Lung (tissue), 11 donors: ENCODE measurements at regions not wholly inside any gene's neighbourhood (a gene's known extent, or its start where the extent isn't known, plus 50 kb on each side); places are given as distances from the start of the nearest gene placed in this dataset.
"Not testable (repeated sequence)": the region's sequence is repeated elsewhere in the genome, so short reads cannot be mapped to it uniquely, and the experiment has no call there.

Experiments used
- ATAC-seq: fragments of 200-7000 bp; cut with Tn5 transposase; one replicate; pipeline ENCODE4 v1.9.1; 2020; ENCODE audit warnings: moderate number of reproducible peaks; ENCODE audit not compliant: insufficient read depth, low FRiP score
- DNase-seq, 3 donors: peaks; one replicate each; pipeline ENCODE4 v3.0.0-alpha.2; 2013 to 2017
- H3K27ac ChIP-seq, 2 donors: one replicate each; pipeline ENCODE4 v1.5.1; 2013; ENCODE audit warnings: mild to moderate bottlenecking in 2 of 2, moderate library complexity in 2 of 2, control low read depth in 1 of 2, inconsistent platforms in 1 of 2, low read depth in 1 of 2, low read length in 1 of 2
- H3K27me3 ChIP-seq, 3 donors: one replicate each; pipeline ENCODE4 v1.5.1; 2013; ENCODE audit warnings: low read length in 2 of 3; ENCODE audit not compliant: control insufficient read depth in 3 of 3, insufficient read depth in 3 of 3
- H3K36me3 ChIP-seq, 4 donors: one replicate each; pipeline ENCODE4 v1.5.1; 2013; ENCODE audit warnings: low read length in 4 of 4, mild to moderate bottlenecking in 1 of 4, moderate library complexity in 1 of 4; ENCODE audit not compliant: control insufficient read depth in 4 of 4, insufficient read depth in 4 of 4
- H3K4me1 ChIP-seq, 5 donors: one replicate each; pipeline ENCODE4 v1.5.1; 2013; ENCODE audit warnings: low read length in 5 of 5, mild to moderate bottlenecking in 2 of 5, moderate library complexity in 1 of 5; ENCODE audit not compliant: control insufficient read depth in 5 of 5, insufficient read depth in 5 of 5
- H3K4me3 ChIP-seq: one replicate; pipeline ENCODE4 v1.5.1; 2013; ENCODE audit warnings: mild to moderate bottlenecking, control low read depth, moderate library complexity
- H3K9ac ChIP-seq, 2 donors: one replicate each; pipeline ENCODE4 v1.5.1; 2013; ENCODE audit warnings: low read length in 2 of 2, control low read depth in 1 of 2; ENCODE audit not compliant: insufficient read depth in 1 of 2
- H3K9me3 ChIP-seq, 4 donors: one replicate each; pipeline ENCODE4 v1.5.1; 2013; ENCODE audit warnings: low read length in 3 of 4, mild to moderate bottlenecking in 1 of 4, moderate library complexity in 1 of 4; ENCODE audit not compliant: control insufficient read depth in 4 of 4, insufficient read depth in 3 of 4
- WGBS, 2 donors: extraction: QIAGEN DNeasy Blood & Tissue Kit; methylation state at CpG; one replicate each; pipeline ENCODE4 v1.1.7; 2013; 5-methylcytosine and 5-hydroxymethylcytosine counted together
- TF ChIP-seq, protein P1 (sequence below): IDR thresholded peaks from 2 replicates; pipeline ENCODE4 v1.5.1; 2012; ENCODE audit warnings: mild to moderate bottlenecking; ENCODE audit errors: control extremely low read depth, extremely low read depth
- donor health status: control.
- donor health status: control.
- donor health status: Bipolar disorder and iron deficiency.
- donor health status: healthy.
- donor health status: DM: yes; HTN: yes; CAD: no.

DNA sequence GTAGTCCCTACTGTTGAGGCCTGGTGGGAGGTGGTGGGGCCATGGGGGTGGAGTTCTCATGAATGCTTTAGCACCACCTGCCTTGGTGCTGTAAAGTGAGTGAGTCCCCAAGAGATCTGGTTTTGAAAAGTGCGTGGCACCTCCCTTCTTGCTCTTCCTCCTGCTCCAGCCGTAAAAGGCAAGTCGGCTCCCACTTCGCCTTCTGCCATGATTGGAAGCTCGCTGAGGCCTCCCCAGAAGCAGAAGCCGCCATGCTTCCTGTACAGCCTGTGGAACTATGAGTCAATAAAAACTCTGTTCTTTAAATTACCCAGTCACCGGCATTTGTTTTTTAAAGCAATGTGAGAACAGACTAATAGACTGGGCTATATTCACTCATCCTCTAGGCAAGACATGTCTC, 141.3 kb upstream of the ALKAL2 start:
- no peak for DNase-seq
- WGBS, 2 donors = 93% methylated on average over 7 of the region's 7 CpGs
- no peaks in the 10 kb centered on the region for H3K9me3 ChIP-seq
- no peak for ATAC-seq
- H3K36me3 ChIP-seq = no peaks in the 10 kb centered on the region
- no peaks in the 10 kb centered on the region for H3K27me3 ChIP-seq
- peaks cover 0 to 15% (median 1%) of the 10 kb centered on the region in 5 donors for H3K4me1 ChIP-seq
- H3K9ac ChIP-seq = no peak overlapping the region
- TF ChIP-seq, protein P1, sequence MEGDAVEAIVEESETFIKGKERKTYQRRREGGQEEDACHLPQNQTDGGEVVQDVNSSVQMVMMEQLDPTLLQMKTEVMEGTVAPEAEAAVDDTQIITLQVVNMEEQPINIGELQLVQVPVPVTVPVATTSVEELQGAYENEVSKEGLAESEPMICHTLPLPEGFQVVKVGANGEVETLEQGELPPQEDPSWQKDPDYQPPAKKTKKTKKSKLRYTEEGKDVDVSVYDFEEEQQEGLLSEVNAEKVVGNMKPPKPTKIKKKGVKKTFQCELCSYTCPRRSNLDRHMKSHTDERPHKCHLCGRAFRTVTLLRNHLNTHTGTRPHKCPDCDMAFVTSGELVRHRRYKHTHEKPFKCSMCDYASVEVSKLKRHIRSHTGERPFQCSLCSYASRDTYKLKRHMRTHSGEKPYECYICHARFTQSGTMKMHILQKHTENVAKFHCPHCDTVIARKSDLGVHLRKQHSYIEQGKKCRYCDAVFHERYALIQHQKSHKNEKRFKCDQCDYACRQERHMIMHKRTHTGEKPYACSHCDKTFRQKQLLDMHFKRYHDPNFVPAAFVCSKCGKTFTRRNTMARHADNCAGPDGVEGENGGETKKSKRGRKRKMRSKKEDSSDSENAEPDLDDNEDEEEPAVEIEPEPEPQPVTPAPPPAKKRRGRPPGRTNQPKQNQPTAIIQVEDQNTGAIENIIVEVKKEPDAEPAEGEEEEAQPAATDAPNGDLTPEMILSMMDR = no peak
- no peak overlapping the region for H3K27ac ChIP-seq
- H3K4me3 ChIP-seq = no peak overlapping the region

DNA sequence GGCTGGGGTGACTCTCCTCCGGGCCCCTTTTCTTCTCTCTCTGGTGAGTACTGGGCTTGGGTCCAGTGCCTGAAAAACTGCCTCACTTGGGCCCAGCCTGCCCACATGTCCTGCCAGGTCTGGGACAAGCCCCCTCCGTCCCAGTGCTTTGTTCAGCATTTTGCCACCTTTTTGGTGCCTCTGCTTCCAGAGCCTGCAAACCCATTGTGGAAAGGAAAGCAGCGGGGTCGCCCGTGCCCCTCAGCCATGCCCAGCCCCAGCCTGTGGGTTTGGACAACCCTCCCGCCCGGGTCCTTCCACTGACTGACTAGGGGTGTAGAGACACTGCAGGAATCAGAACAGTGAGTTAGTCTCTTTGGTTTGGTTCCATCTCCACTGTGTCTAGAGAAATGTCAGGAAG, 140.7 kb upstream of the ALKAL2 start:
- no peak overlapping the region for H3K9ac ChIP-seq
- ATAC-seq (no peak), DNase-seq (no peak)
- peaks cover 0 to 12% (median 1%) of the 10 kb centered on the region in 5 donors for H3K4me1 ChIP-seq
- no peaks in the 10 kb centered on the region for H3K36me3 ChIP-seq
- H3K9me3 ChIP-seq = no peaks in the 10 kb centered on the region
- H3K27me3 ChIP-seq = no peaks in the 10 kb centered on the region
- H3K4me3 ChIP-seq = no peak overlapping the region
- no peak overlapping the region for H3K27ac ChIP-seq
- TF ChIP-seq, protein P1 = no peak
- 92 to 95% methylated on average over 7 of the region's 7 CpGs for WGBS, 2 donors

DNA sequence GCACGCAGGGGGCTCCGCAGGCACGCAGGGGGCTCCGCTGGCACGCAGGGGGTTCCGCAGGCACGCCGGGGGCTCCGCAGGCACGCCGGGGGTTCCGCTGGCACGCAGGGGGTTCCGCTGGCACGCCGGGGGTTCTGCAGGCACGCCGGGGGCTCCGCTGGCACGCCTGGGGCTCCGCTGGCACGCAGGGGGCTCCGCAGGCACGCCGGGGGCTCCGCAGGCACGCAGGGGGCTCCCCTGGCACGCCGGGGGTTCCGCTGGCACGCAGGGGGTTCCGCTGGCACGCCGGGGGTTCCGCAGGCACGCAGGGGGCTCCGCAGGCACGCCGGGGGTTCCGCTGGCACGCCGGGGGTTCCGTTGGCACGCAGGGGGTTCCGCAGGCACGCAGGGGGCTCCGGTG, 138.8 kb upstream of the ALKAL2 start:
- not testable (repeated sequence) for H3K9ac ChIP-seq, H3K27me3 ChIP-seq, H3K9me3 ChIP-seq, H3K4me3 ChIP-seq, ATAC-seq, H3K4me1 ChIP-seq, H3K36me3 ChIP-seq, DNase-seq, H3K27ac ChIP-seq
- 95 to 96% methylated on average over 34 to 47 of the region's 47 CpGs for WGBS, 2 donors

DNA sequence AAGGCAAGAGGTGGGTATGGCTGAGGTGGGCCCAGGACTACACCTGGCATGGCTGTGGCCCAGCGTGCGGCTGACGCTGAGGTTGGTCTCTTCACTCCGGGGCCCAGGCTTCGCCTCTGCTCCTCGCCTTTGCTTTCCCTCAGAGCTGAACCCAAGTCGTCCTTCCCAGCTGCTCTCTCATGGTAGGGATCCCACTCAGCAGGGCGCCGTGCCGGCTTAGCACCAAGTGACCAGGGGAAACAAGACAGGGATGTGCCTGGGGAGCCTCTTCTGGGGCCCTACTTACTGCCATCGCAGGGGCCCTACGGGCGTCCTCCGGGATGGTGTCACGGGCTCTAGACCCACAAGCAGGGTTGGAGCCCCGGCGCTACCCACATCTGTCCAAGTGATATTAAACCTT, 138.1 kb upstream of the ALKAL2 start:
- Histone ChIP-seq H3K36me3 (no peaks in the 10 kb centered on the region), H3K9me3 (no peaks in the 10 kb centered on the region), H3K9ac (no peak overlapping the region), H3K27me3 (no peaks in the 10 kb centered on the region), H3K4me1 (peaks cover 0 to 2% (median 0%) of the 10 kb centered on the region in 5 donors), H3K27ac (no peak overlapping the region), H3K4me3 (no peak overlapping the region)
- no peak for DNase-seq
- ATAC-seq = no peak
- TF ChIP-seq, protein P1 = no peak
- WGBS, 2 donors = 95 to 97% methylated on average over 16 to 17 of the region's 17 CpGs
